PC-9 (cell line): ENCODE measurements at regions not wholly inside any gene's neighbourhood (a gene's known extent, or its start where the extent isn't known, plus 50 kb on each side); places are given as distances from the start of the nearest gene placed in this dataset.

Experiments
- CTCF ChIP-seq: fragments of 200-600 bp; sonication (generic); conservative IDR thresholded peaks from 2 replicates; pipeline ENCODE4 v1.6.1; 2017; ENCODE audit warnings: mixed run types, antibody characterized with exemption, mild to moderate bottlenecking, moderate library complexity
- EZH2 ChIP-seq: fragments of 200-600 bp; sonication (generic); IDR thresholded peaks from 2 replicates; pipeline ENCODE4 v1.8.0; 2017; ENCODE audit warnings: antibody characterized with exemption, low read depth

DNA sequence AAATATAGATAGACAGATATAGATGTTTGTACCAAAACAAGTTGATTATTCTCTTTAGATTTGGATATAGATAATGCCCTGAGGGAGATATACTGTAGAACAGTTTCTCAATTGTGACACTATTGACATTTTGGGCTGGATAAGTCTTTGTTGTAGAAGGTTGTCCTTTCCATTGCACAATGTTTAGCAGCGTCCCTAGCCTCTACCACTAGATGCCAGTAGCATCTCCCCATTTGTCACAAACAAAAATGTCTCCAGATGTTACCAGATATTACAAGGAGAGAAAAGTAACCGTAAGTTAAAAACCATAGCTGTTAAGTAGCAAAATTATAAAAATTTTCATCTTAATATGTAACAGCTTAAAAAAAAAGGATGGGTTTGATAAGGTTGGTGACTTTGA, 2595.3 kb downstream of the ARAP2 start:
- peak; percentile 53 for TF ChIP-seq CTCF
- no peak for TF ChIP-seq EZH2
